Suprapubic skin (tissue), 4 donors: ENCODE measurements at regions not wholly inside any gene's neighbourhood (a gene's known extent, or its start where the extent isn't known, plus 50 kb on each side); places are given as distances from the start of the nearest gene placed in this dataset.

Experiments used
- POLR2A ChIP-seq, 2 donors: fragments of 450-650 bp; IDR thresholded peaks; one replicate each; pipeline ENCODE4 v1.6.1; 2017; ENCODE audit warnings: antibody characterized with exemption in 2 of 2, mild to moderate bottlenecking in 2 of 2, moderate library complexity in 2 of 2
- POLR2AphosphoS5 ChIP-seq, 3 donors: sonication (generic); formaldehyde crosslinking; IDR thresholded peaks; one replicate each; pipeline ENCODE4 v1.6.1; 2017; ENCODE audit warnings: antibody characterized with exemption in 3 of 3
- TF ChIP-seq, protein P1 (sequence below), 2 donors: fragments of 200-600 bp in 1 of 2; fragments of 450-650 bp in 1 of 2; sonication (generic) in 1 of 2; IDR thresholded peaks; one replicate each; pipeline ENCODE4 v1.5.1; 2016 to 2019; ENCODE audit warnings: antibody characterized with exemption in 2 of 2, mild to moderate bottlenecking in 1 of 2, moderate library complexity in 1 of 2

DNA sequence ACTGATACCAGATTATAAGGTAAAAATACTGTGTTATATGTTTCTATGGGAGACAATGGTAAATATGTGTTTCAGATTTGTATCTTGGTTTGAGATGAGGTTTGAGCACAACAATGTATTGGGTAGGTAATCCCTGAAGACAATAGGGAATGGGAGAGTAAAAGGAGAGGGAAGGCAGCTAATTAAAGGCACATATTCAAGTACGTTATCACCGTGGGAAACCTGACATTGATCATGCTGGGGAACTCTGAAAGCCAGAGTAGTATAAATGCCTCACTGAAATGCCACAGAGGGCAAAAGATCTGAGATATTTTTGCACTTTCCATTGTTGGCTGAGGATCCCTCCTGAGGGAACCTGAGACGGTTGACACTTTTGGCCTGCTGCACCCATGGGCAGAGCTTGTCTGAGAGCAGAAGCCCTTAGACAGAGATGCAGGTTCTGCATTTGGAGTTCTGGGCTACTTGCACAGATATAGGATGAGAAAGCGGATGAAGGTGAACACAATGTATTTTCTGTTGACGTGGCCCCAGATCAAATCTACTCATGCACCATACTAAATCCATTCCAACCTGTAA, 506.7 kb downstream of the PCDH18 start:
- TF ChIP-seq POLR2A (IDR thresholded peaks at IDR 0.05) (no peak), POLR2AphosphoS5 (IDR thresholded peaks at IDR 0.05) (no peak)
- TF ChIP-seq, protein P1, sequence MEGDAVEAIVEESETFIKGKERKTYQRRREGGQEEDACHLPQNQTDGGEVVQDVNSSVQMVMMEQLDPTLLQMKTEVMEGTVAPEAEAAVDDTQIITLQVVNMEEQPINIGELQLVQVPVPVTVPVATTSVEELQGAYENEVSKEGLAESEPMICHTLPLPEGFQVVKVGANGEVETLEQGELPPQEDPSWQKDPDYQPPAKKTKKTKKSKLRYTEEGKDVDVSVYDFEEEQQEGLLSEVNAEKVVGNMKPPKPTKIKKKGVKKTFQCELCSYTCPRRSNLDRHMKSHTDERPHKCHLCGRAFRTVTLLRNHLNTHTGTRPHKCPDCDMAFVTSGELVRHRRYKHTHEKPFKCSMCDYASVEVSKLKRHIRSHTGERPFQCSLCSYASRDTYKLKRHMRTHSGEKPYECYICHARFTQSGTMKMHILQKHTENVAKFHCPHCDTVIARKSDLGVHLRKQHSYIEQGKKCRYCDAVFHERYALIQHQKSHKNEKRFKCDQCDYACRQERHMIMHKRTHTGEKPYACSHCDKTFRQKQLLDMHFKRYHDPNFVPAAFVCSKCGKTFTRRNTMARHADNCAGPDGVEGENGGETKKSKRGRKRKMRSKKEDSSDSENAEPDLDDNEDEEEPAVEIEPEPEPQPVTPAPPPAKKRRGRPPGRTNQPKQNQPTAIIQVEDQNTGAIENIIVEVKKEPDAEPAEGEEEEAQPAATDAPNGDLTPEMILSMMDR (IDR thresholded peaks at IDR 0.05): no peak
